Mesodermal cell (in vitro differentiated cells): ENCODE measurements at regions not wholly inside any gene's neighbourhood (a gene's known extent, or its start where the extent isn't known, plus 50 kb on each side); places are given as distances from the start of the nearest gene placed in this dataset.

Source experiments
- H3K27ac ChIP-seq: 2 replicates; pipeline ENCODE4 v1.7.0; 2013; ENCODE audit warnings: mild to moderate bottlenecking, low read depth, low read length, moderate library complexity; ENCODE audit not compliant: severe bottlenecking
- H3K36me3 ChIP-seq: 2 replicates; pipeline ENCODE4 v1.7.1; 2013; ENCODE audit warnings: mild to moderate bottlenecking, low read length, moderate library complexity; ENCODE audit not compliant: control insufficient read depth, insufficient read depth
- H3K4me1 ChIP-seq: one replicate; pipeline ENCODE4 v1.7.1; 2013; ENCODE audit warnings: mild to moderate bottlenecking, low read length; ENCODE audit not compliant: insufficient read depth, control insufficient read depth, poor library complexity, severe bottlenecking
- H3K4me3 ChIP-seq: 2 replicates; pipeline ENCODE4 v1.7.0; 2013; ENCODE audit warnings: low read length, control low read depth, mild to moderate bottlenecking; ENCODE audit not compliant: insufficient read depth, poor library complexity, severe bottlenecking; ENCODE audit errors: extremely low read depth
- H3K9me3 ChIP-seq: 2 replicates; pipeline ENCODE4 v1.7.1; 2013; ENCODE audit warnings: mild to moderate bottlenecking, low read length, moderate library complexity; ENCODE audit not compliant: control insufficient read depth
- WGBS, 2 experiments: methylation state at CpG; one replicate each; pipeline ENCODE4 v1.1.5; 2013; ENCODE audit warnings: missing lambda C conversion rate in 2 of 2; ENCODE audit not compliant: insufficient coverage in 2 of 2; 5-methylcytosine and 5-hydroxymethylcytosine counted together

GRCh38 chr3:117477214-117477755 is 767.7 kb downstream of the TUSC7 start:
- Histone ChIP-seq H3K4me3 (no peak overlapping the region), H3K4me1 (no peaks in the 10 kb centered on the region), H3K9me3 (no peaks in the 10 kb centered on the region), H3K36me3 (no peaks in the 10 kb centered on the region), H3K27ac (no peak overlapping the region)
- WGBS, 2 experiments, result 74 to 85% methylated on average over 4 to 6 of the region's 6 CpGs

DNA sequence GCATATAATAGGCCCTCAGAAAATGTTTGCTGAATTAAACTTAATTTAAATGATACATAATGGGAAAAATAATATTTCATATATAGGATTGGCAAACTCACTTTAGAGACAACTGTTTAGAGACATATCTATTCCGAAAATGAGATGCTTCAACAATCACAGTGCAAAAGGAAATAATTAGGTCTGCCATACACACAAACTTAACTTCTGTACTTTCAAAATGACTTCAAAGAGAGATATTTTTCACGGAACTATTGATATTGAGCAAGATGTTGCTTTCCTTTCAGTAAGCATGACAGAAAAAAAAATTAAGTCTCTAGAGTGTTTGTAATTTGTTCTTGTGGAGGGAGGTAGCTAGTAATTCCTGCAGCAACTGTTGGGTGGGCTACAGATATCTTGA is 769.5 kb downstream of the TUSC7 start:
- no peak overlapping the region for H3K4me3 ChIP-seq
- H3K4me1 ChIP-seq, result no peaks in the 10 kb centered on the region
- H3K9me3 ChIP-seq, result no peaks in the 10 kb centered on the region
- no peaks in the 10 kb centered on the region for H3K36me3 ChIP-seq
- WGBS, 2 experiments, result 100% methylated on average over 1 of the region's 2 CpGs
- no peak overlapping the region for H3K27ac ChIP-seq

- WGBS, 2 experiments, result 95 to 100% methylated on average over 2 to 3 of the region's 3 CpGs
- Histone ChIP-seq H3K36me3 (no peaks in the 10 kb centered on the region), H3K4me1 (no peaks in the 10 kb centered on the region), H3K27ac (no peak overlapping the region), H3K9me3 (no peaks in the 10 kb centered on the region), H3K4me3 (no peak overlapping the region)
Observed at GRCh38 chr3:117480525-117480924, 770.9 kb downstream of the TUSC7 start.

GRCh38 chr3:117480972-117481371 is 771.4 kb downstream of the TUSC7 start:
- Histone ChIP-seq H3K9me3 (no peaks in the 10 kb centered on the region), H3K27ac (no peak overlapping the region), H3K4me3 (no peak overlapping the region), H3K4me1 (no peaks in the 10 kb centered on the region), H3K36me3 (no peaks in the 10 kb centered on the region)
- 71 to 100% methylated on average over 1 of the region's 1 CpG for WGBS, 2 experiments

GRCh38 chr3:117483839-117484238 is 774.3 kb downstream of the TUSC7 start:
- Histone ChIP-seq H3K4me1 (no peaks in the 10 kb centered on the region), H3K4me3 (no peak overlapping the region), H3K27ac (no peak overlapping the region), H3K9me3 (no peaks in the 10 kb centered on the region), H3K36me3 (no peaks in the 10 kb centered on the region)
- 89 to 90% methylated on average over 4 of the region's 4 CpGs for WGBS, 2 experiments

GRCh38 chr3:117485841-117486240 is 776.3 kb downstream of the TUSC7 start:
- Histone ChIP-seq H3K27ac (no peak overlapping the region), H3K9me3 (no peaks in the 10 kb centered on the region), H3K4me3 (no peak overlapping the region), H3K4me1 (no peaks in the 10 kb centered on the region), H3K36me3 (no peaks in the 10 kb centered on the region)

- Histone ChIP-seq H3K9me3 (no peaks in the 10 kb centered on the region), H3K4me3 (no peak overlapping the region), H3K4me1 (no peaks in the 10 kb centered on the region), H3K27ac (no peak overlapping the region), H3K36me3 (no peaks in the 10 kb centered on the region)
- WGBS, 2 experiments, result 43 to 50% methylated on average over 2 of the region's 5 CpGs
Observed at GRCh38 chr3:117486719-117487716, 777.4 kb downstream of the TUSC7 start.

DNA sequence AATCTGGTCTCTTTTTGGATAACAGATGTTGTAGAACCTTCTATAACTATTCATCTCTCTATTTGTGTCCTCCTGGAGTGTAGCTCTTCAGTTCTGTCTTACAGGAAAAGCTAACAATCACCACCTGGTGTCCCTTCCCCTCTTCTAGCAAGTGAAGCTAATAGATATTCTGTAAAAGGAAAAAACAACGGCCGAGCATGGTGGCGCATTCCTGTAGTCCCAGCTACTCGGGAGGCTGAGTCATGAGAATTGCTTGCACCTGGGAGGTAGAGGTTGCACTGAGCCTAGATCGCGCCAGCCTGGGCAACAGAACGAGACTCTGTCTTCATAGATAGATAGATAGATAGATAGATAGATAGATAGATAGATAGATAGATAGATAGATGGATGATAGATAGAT is 779.4 kb downstream of the TUSC7 start:
- no peaks in the 10 kb centered on the region for H3K36me3 ChIP-seq
- H3K27ac ChIP-seq, result no peak overlapping the region
- H3K4me3 ChIP-seq, result no peak overlapping the region
- H3K4me1 ChIP-seq, result no peaks in the 10 kb centered on the region
- no peaks in the 10 kb centered on the region for H3K9me3 ChIP-seq
- 89 to 91% methylated on average over 4 to 6 of the region's 7 CpGs for WGBS, 2 experiments

DNA sequence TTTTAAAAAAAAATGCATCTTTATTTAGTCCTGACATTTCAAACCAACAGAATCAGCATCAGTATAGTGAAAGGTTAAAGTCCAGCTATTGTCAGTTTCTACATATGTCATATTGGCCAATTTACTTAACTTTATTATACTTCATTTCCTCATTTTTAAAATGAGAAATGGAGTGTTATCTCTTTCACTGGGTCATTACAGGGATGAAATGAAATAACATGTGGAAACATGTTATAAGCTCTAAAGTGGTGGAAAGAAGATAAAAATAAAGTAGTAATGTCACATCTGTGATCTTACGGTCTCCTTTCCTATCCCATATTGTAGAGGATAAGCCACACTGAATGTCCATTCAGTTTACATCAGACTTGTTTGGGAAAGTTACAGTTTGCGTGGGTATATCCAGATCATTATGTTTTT is 780.1 kb downstream of the TUSC7 start:
- H3K9me3 ChIP-seq, result no peaks in the 10 kb centered on the region
- no peaks in the 10 kb centered on the region for H3K36me3 ChIP-seq
- H3K27ac ChIP-seq, result no peak overlapping the region
- no peaks in the 10 kb centered on the region for H3K4me1 ChIP-seq
- 100% methylated on average over 1 of the region's 2 CpGs for WGBS, 2 experiments
- H3K4me3 ChIP-seq, result no peak overlapping the region

DNA sequence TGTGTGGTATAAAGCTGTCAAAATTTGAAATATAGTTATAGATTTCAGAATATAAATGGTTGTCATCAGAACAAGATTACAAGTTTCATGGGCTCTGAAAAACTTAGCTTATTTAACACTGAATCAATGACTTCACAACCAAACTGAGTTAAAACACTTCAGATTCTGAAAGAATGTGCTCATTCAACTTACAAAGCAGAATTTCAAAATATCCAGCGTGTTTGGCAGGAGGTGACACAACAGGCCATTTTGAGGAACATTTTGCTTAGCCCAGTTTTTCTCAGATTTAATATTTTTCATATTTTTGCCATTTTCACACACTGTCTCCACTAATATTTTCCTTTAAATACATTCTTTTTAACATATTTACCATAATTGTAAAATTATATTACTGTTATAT is 781.1 kb downstream of the TUSC7 start:
- no peaks in the 10 kb centered on the region for H3K9me3 ChIP-seq
- H3K4me1 ChIP-seq, result no peaks in the 10 kb centered on the region
- H3K4me3 ChIP-seq, result no peak overlapping the region
- no peaks in the 10 kb centered on the region for H3K36me3 ChIP-seq
- no peak overlapping the region for H3K27ac ChIP-seq
- 69 to 100% methylated on average over 1 of the region's 1 CpG for WGBS, 2 experiments

GRCh38 chr3:117495620-117496019 is 786.0 kb downstream of the TUSC7 start:
- 80% methylated on average over 1 of the region's 2 CpGs; no CpG with 5 or more reads in 1 of the 2 experiments for WGBS, 2 experiments
- Histone ChIP-seq H3K4me3 (no peak overlapping the region), H3K36me3 (no peaks in the 10 kb centered on the region), H3K9me3 (no peaks in the 10 kb centered on the region), H3K4me1 (no peaks in the 10 kb centered on the region), H3K27ac (no peak overlapping the region)
